ENCODE measurements at regions not wholly inside any gene's neighbourhood (a gene's known extent, or its start where the extent isn't known, plus 50 kb on each side); places are given as distances from the start of the nearest gene placed in this dataset.
"Not testable (repeated sequence)": the region's sequence is repeated elsewhere in the genome, so short reads cannot be mapped to it uniquely, and the experiment has no call there.

- DNase-seq, result peak in 1 of 2 donors; percentile 63
- intact Hi-C loops (cut with DNase I; ENCODE audit: low total_unique reads), result no loop called here
- H3K27me3 ChIP-seq, result no peaks in the 10 kb centered on the region
- no peaks in the 10 kb centered on the region for H3K36me3 ChIP-seq
- no peaks in the 10 kb centered on the region for H3K4me1 ChIP-seq
- no peaks in the 10 kb centered on the region for H3K9me3 ChIP-seq
- no peak overlapping the region for H3K4me3 ChIP-seq
- TF ChIP-seq EP300 (IDR thresholded peaks at IDR 0.05) (no peak), POLR2A (IDR thresholded peaks at IDR 0.05) (no peak), POLR2AphosphoS5 (IDR thresholded peaks at IDR 0.05) (no peak), CTCF (IDR thresholded peaks at IDR 0.05) (no peak)
- WGBS, 5 donors, result 46 to 68% (median 61%) methylated on average over 3 of the region's 3 CpGs
- H3K27ac ChIP-seq, result no peak overlapping the region
Observed at GRCh38 chr2:8602809-8603208, 79.0 kb upstream of the ID2 start.

- intact Hi-C loops (cut with DNase I; ENCODE audit: low total_unique reads); H3K4me3 ChIP-seq; H3K27ac ChIP-seq; H3K4me1 ChIP-seq; H3K9me3 ChIP-seq; H3K36me3 ChIP-seq; H3K27me3 ChIP-seq; DNase-seq: not testable (repeated sequence)
- WGBS, 5 donors, result 91 to 100% (median 93%) methylated on average over 4 of the region's 4 CpGs
Observed at GRCh38 chr2:8603356-8603755, 78.5 kb upstream of the ID2 start.

GRCh38 chr2:8604262-8604661 is 77.6 kb upstream of the ID2 start:
- TF ChIP-seq POLR2AphosphoS5 (IDR thresholded peaks at IDR 0.05), result no peak
- Histone ChIP-seq H3K27ac (no peak overlapping the region), H3K36me3 (no peaks in the 10 kb centered on the region), H3K4me3 (no peak overlapping the region), H3K4me1 (no peaks in the 10 kb centered on the region), H3K9me3 (no peaks in the 10 kb centered on the region), H3K27me3 (no peaks in the 10 kb centered on the region)
- intact Hi-C loops (cut with DNase I; ENCODE audit: low total_unique reads), result no loop called here
- WGBS, 5 donors, result 67 to 78% (median 74%) methylated on average over 2 of the region's 2 CpGs
- DNase-seq, result no peak

- H3K4me3 ChIP-seq, result no peak overlapping the region
- H3K36me3 ChIP-seq, result no peaks in the 10 kb centered on the region
- 78 to 87% (median 82%) methylated on average over 8 of the region's 8 CpGs for WGBS, 5 donors
- no peak overlapping the region for H3K27ac ChIP-seq
- H3K4me1 ChIP-seq, result no peaks in the 10 kb centered on the region
- H3K9me3 ChIP-seq, result no peaks in the 10 kb centered on the region
- DNase-seq, result no peak
- intact Hi-C loops (cut with DNase I; ENCODE audit: low total_unique reads), result no loop called here
- no peaks in the 10 kb centered on the region for H3K27me3 ChIP-seq
- TF ChIP-seq POLR2AphosphoS5 (IDR thresholded peaks at IDR 0.05) (no peak), EP300 (IDR thresholded peaks at IDR 0.05) (no peak), CTCF (IDR thresholded peaks at IDR 0.05) (no peak), POLR2A (IDR thresholded peaks at IDR 0.05) (no peak)
Observed at GRCh38 chr2:8605351-8606065, 76.3 kb upstream of the ID2 start.

GRCh38 chr2:8606226-8606625 is 75.6 kb upstream of the ID2 start:
- H3K36me3 ChIP-seq, result no peaks in the 10 kb centered on the region
- no peak for DNase-seq
- no peak overlapping the region for H3K4me3 ChIP-seq
- H3K27me3 ChIP-seq, result no peaks in the 10 kb centered on the region
- no peaks in the 10 kb centered on the region for H3K9me3 ChIP-seq
- H3K27ac ChIP-seq, result no peak overlapping the region
- H3K4me1 ChIP-seq, result no peaks in the 10 kb centered on the region
- intact Hi-C loops (cut with DNase I; ENCODE audit: low total_unique reads), result no loop called here
- TF ChIP-seq POLR2A (IDR thresholded peaks at IDR 0.05) (no peak), CTCF (IDR thresholded peaks at IDR 0.05) (no peak), POLR2AphosphoS5 (IDR thresholded peaks at IDR 0.05) (no peak), EP300 (IDR thresholded peaks at IDR 0.05) (no peak)
- WGBS, 5 donors, result 84 to 93% (median 90%) methylated on average over 8 of the region's 8 CpGs
